Upper lobe of right lung (tissue), 1 donor: ENCODE measurements at regions not wholly inside any gene's neighbourhood (a gene's known extent, or its start where the extent isn't known, plus 50 kb on each side); places are given as distances from the start of the nearest gene placed in this dataset.

Source experiments
- ATAC-seq: fragments of 200-7000 bp; cut with Tn5 transposase; one replicate; pipeline ENCODE4 v1.9.1; 2020; ENCODE audit warnings: mild to moderate bottlenecking, moderate library complexity
- DNase-seq: peaks from one replicate; pipeline ENCODE4 v3.0.0-alpha.2; 2020
- H3K27ac ChIP-seq: fragments of 200-600 bp; one replicate; pipeline ENCODE4 v1.8.0; 2022
- H3K27me3 ChIP-seq: fragments of 200-600 bp; one replicate; pipeline ENCODE4 v1.8.0; 2022; ENCODE audit warnings: mild to moderate bottlenecking
- H3K36me3 ChIP-seq: fragments of 200-600 bp; one replicate; pipeline ENCODE4 v1.8.0; 2022
- H3K4me1 ChIP-seq: fragments of 200-600 bp; one replicate; pipeline ENCODE4 v1.8.0; 2022
- H3K4me3 ChIP-seq: fragments of 200-600 bp; one replicate; pipeline ENCODE4 v1.8.0; 2022; ENCODE audit warnings: mild to moderate bottlenecking
- H3K9me3 ChIP-seq: fragments of 200-600 bp; one replicate; pipeline ENCODE4 v1.8.0; 2022
- intact Hi-C: fragments of 100-400 bp; cut with DNase I; formaldehyde crosslinking; loops from one replicate; pipeline ENCODE4 v1.11.0; 2022
- TF ChIP-seq, protein P1 (sequence below): fragments of 200-600 bp; IDR thresholded peaks from one replicate; pipeline ENCODE4 v1.8.0; 2022; ENCODE audit warnings: antibody characterized with exemption
- donor health status: DM: no; HTN: yes; CAD: no; lungs with severe emphysema.

DNA sequence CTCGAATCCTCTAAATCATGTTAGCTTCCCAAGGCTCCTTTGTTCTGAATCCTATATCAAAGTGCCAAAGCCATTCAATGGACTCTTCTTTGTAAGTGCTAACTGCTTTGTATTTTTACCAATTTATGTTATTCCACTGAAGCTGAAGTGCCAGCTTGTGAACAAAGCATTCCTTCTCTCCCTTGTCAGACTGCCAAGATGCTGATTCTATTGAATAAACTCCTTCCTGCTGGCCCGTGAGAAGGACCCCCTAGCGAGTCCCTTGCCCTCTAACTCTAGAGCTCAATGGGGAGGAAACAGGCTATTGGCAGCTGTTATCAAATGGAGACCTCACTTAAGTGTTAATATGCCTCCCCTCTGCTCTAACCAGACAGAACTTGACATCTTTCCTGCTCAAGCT is 1097.9 kb upstream of the CNTNAP5 start:
- ATAC-seq (no peak), DNase-seq (no peak)
- intact Hi-C loops: no loop called here
- Histone ChIP-seq H3K36me3 (no peaks in the 10 kb centered on the region), H3K4me3 (no peak overlapping the region), H3K27ac (no peak overlapping the region), H3K9me3 (peaks cover 10% of the 10 kb centered on the region), H3K4me1 (no peaks in the 10 kb centered on the region), H3K27me3 (no peaks in the 10 kb centered on the region)
- TF ChIP-seq, protein P1, sequence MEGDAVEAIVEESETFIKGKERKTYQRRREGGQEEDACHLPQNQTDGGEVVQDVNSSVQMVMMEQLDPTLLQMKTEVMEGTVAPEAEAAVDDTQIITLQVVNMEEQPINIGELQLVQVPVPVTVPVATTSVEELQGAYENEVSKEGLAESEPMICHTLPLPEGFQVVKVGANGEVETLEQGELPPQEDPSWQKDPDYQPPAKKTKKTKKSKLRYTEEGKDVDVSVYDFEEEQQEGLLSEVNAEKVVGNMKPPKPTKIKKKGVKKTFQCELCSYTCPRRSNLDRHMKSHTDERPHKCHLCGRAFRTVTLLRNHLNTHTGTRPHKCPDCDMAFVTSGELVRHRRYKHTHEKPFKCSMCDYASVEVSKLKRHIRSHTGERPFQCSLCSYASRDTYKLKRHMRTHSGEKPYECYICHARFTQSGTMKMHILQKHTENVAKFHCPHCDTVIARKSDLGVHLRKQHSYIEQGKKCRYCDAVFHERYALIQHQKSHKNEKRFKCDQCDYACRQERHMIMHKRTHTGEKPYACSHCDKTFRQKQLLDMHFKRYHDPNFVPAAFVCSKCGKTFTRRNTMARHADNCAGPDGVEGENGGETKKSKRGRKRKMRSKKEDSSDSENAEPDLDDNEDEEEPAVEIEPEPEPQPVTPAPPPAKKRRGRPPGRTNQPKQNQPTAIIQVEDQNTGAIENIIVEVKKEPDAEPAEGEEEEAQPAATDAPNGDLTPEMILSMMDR: no peak

DNA sequence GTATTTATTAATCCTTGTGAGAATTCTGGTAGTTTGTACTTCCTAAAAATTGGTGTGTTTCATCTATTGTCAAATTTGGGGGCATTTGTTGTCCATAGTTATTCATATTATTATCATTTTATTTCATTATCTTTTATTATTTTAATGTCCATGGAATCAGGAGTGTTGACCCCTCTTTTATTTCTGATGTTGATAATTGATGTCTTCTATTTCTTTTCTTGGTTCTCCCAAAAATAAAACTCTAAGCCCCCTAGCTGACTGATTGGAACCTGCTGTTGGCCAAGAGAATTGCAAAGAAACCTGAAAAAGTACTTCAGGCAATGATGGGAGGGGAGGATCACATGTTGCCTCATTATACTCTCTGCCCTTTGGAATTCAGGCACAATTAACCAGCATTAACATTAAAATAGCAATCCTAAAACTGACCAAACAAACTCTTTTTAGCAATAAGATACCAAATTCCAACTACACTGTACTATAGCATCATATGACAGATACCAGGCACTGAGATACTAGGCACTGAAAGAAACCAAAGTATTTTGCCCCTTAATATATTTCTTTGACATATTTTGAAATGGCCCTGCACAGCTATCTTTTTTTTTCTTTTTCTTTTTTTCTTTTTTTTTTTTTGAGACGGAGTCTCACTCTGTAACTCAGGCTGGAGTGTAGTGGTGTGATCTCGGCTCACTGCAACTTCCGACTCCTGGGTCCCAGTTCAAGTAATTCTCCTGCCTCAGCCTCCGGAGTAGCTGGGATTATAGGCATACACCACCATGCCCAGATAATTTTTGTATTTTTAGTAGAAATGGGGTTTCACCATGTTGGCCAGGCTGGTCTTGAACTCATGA is 1097.2 kb upstream of the CNTNAP5 start:
- TF ChIP-seq, protein P1: no peak
- no peak overlapping the region for H3K27ac ChIP-seq
- no peak overlapping the region for H3K4me3 ChIP-seq
- intact Hi-C loops: no loop called here
- H3K27me3 ChIP-seq: no peaks in the 10 kb centered on the region
- no peaks in the 10 kb centered on the region for H3K4me1 ChIP-seq
- no peaks in the 10 kb centered on the region for H3K36me3 ChIP-seq
- DNase-seq (no peak), ATAC-seq (no peak)
- peaks cover 10% of the 10 kb centered on the region for H3K9me3 ChIP-seq

DNA sequence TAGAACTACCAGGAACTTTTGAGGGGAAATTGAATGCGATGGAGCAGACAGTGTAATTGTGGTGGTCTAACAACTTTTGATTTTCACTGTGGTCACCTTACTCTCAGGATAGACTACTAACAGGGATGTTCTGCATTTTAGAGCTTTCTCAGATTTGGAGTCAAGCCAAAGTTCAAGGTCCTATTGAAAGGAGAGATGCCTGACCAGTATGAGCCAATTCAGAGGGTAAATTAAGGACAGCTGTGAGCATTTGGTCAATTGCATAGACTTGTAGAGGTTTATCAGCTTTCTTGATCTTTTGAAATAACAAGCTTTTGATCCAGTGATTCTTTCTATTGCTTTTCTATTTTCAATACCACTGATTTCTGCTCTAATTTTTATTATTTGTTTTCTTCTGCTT is 1095.7 kb upstream of the CNTNAP5 start:
- H3K27me3 ChIP-seq: no peaks in the 10 kb centered on the region
- DNase-seq (no peak), ATAC-seq (no peak)
- intact Hi-C loops: no loop called here
- no peaks in the 10 kb centered on the region for H3K36me3 ChIP-seq
- peaks cover 10% of the 10 kb centered on the region for H3K9me3 ChIP-seq
- H3K4me1 ChIP-seq: no peaks in the 10 kb centered on the region
- no peak overlapping the region for H3K4me3 ChIP-seq
- TF ChIP-seq, protein P1: no peak
- no peak overlapping the region for H3K27ac ChIP-seq

DNA sequence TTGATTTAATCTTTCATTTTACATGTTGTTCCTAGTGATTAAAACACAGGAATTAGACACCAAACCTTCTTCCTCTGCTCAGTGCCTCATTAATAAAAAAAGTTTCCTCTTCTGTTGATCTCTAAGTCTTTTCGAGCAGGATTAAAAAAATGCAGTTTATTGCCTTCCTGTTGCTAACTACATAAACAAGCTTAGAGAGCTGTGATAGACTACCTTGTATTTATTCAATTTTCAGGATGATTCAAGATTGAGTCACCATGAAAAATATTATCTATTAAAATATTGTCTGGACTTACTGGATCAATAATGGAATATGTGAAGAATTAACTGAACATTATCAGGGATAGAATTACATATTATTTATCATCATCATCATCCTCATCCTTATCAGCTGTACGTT is 1089.6 kb upstream of the CNTNAP5 start:
- H3K27ac ChIP-seq: no peak overlapping the region
- TF ChIP-seq, protein P1: no peak
- no peaks in the 10 kb centered on the region for H3K27me3 ChIP-seq
- ATAC-seq (no peak), DNase-seq (no peak)
- H3K4me3 ChIP-seq: no peak overlapping the region
- H3K4me1 ChIP-seq: no peaks in the 10 kb centered on the region
- no peaks in the 10 kb centered on the region for H3K9me3 ChIP-seq
- intact Hi-C loops: no loop called here
- no peaks in the 10 kb centered on the region for H3K36me3 ChIP-seq

DNA sequence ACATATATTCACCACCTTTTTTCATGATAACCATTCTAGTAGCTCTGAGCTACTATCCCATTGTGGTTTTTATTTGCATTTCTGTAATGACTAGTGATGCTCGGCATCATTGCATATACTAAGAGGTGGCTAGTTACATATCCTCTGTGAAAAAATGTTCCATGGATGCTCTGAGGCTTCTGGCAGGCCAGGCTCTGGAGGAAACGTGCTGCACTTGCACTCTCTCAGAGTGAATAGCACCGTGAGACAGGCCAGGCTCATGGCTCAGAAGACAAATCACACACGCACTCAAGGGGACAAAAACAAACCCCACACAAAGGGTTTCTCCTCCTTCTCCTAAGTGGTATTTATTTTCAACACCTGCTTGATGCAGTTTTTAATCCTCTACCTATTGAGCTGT is 1085.3 kb upstream of the CNTNAP5 start:
- no peak overlapping the region for H3K27ac ChIP-seq
- H3K4me1 ChIP-seq: no peaks in the 10 kb centered on the region
- no peak overlapping the region for H3K4me3 ChIP-seq
- TF ChIP-seq, protein P1: no peak
- intact Hi-C loops: no loop called here
- ATAC-seq: no peak
- no peaks in the 10 kb centered on the region for H3K9me3 ChIP-seq
- DNase-seq: no peak
- H3K27me3 ChIP-seq: no peaks in the 10 kb centered on the region
- no peaks in the 10 kb centered on the region for H3K36me3 ChIP-seq
